H9 (cell line): ENCODE measurements at regions not wholly inside any gene's neighbourhood (a gene's known extent, or its start where the extent isn't known, plus 50 kb on each side); places are given as distances from the start of the nearest gene placed in this dataset.
"Not testable (repeated sequence)": the region's sequence is repeated elsewhere in the genome, so short reads cannot be mapped to it uniquely, and the experiment has no call there.

ENCODE experiments used
- DNase-seq: peaks from one replicate; pipeline ENCODE4 v3.0.0-alpha.2; 2017
- H2AFZ ChIP-seq: one replicate; pipeline ENCODE4 v1.6.1; 2013; ENCODE audit warnings: mild to moderate bottlenecking, low read length, control low read depth, moderate library complexity
- H2AK5ac ChIP-seq: 2 replicates; pipeline ENCODE4 v1.6.1; 2013; ENCODE audit warnings: low read length, control low read depth, mixed read lengths; ENCODE audit not compliant: insufficient read length
- H2BK120ac ChIP-seq: one replicate; pipeline ENCODE4 v1.6.1; 2013; ENCODE audit warnings: low read depth, mild to moderate bottlenecking, low read length, control low read depth, inconsistent platforms; ENCODE audit not compliant: poor library complexity, severe bottlenecking
- H2BK12ac ChIP-seq: 2 replicates; pipeline ENCODE4 v1.6.1; 2013; ENCODE audit warnings: low read length, control low read depth, mixed read lengths, low read depth; ENCODE audit not compliant: insufficient read length
- H2BK15ac ChIP-seq: 2 replicates; pipeline ENCODE4 v1.6.1; 2013; ENCODE audit warnings: low read depth, low read length, control low read depth
- H2BK20ac ChIP-seq: one replicate; pipeline ENCODE4 v1.6.1; 2013; ENCODE audit warnings: low read depth, mild to moderate bottlenecking, low read length, control low read depth, inconsistent platforms; ENCODE audit not compliant: poor library complexity, severe bottlenecking
- H2BK5ac ChIP-seq: 2 replicates; pipeline ENCODE4 v1.6.1; 2013; ENCODE audit warnings: low read length, control low read depth, mixed read lengths; ENCODE audit not compliant: insufficient read length
- H3K14ac ChIP-seq: 2 replicates; pipeline ENCODE4 v1.6.1; 2013; ENCODE audit warnings: low read length, control low read depth; ENCODE audit not compliant: insufficient read depth
- H3K18ac ChIP-seq: 2 replicates; pipeline ENCODE4 v1.6.1; 2013; ENCODE audit warnings: low read depth, mild to moderate bottlenecking, mixed read lengths, low read length, control low read depth; ENCODE audit not compliant: insufficient read length
- H3K23ac ChIP-seq: 2 replicates; pipeline ENCODE4 v1.6.1; 2013; ENCODE audit warnings: low read length, control low read depth, mixed read lengths, low read depth; ENCODE audit not compliant: insufficient read length
- H3K23me2 ChIP-seq: 2 replicates; pipeline ENCODE4 v1.6.1; 2013; ENCODE audit warnings: low read depth, mild to moderate bottlenecking, mixed read lengths, low read length, control low read depth; ENCODE audit not compliant: insufficient read length, poor library complexity, severe bottlenecking
- H3K27ac ChIP-seq: 2 replicates; pipeline ENCODE4 v1.5.1; 2013; ENCODE audit warnings: low read length, control low read depth, mixed read lengths, low read depth; ENCODE audit not compliant: insufficient read length
- H3K27me3 ChIP-seq: 2 replicates; pipeline ENCODE4 v1.6.1; 2013; ENCODE audit warnings: low read length, control low read depth, inconsistent platforms; ENCODE audit not compliant: insufficient read depth
- H3K4ac ChIP-seq: 2 replicates; pipeline ENCODE4 v1.6.1; 2013; ENCODE audit warnings: low read depth, mild to moderate bottlenecking, control low read depth, inconsistent platforms, low read length, moderate library complexity
- H3K4me1 ChIP-seq: 2 replicates; pipeline ENCODE4 v1.6.1; 2013; ENCODE audit warnings: low read length, control low read depth, inconsistent platforms; ENCODE audit not compliant: insufficient read depth
- H3K4me2 ChIP-seq: 2 replicates; pipeline ENCODE4 v1.6.1; 2013; ENCODE audit warnings: low read length, control low read depth, mixed read lengths; ENCODE audit not compliant: insufficient read length, insufficient read depth
- H3K56ac ChIP-seq: 2 replicates; pipeline ENCODE4 v1.6.1; 2013; ENCODE audit warnings: low read depth, mild to moderate bottlenecking, mixed read lengths, low read length, control low read depth; ENCODE audit not compliant: insufficient read length
- H3K79me1 ChIP-seq: 2 replicates; pipeline ENCODE4 v1.6.1; 2013; ENCODE audit warnings: low read depth, mild to moderate bottlenecking, moderate library complexity, low read length, control low read depth, inconsistent platforms; ENCODE audit not compliant: insufficient read depth, poor library complexity, severe bottlenecking
- H3K79me2 ChIP-seq: 2 replicates; pipeline ENCODE4 v1.6.1; 2013; ENCODE audit warnings: low read length, control low read depth, inconsistent platforms; ENCODE audit not compliant: insufficient read depth
- H3K9ac ChIP-seq: 2 replicates; pipeline ENCODE4 v1.6.1; 2013; ENCODE audit warnings: low read length, control low read depth, mixed read lengths; ENCODE audit not compliant: insufficient read length; ENCODE audit errors: extremely low read depth
- H3K9me3 ChIP-seq: one replicate; pipeline ENCODE4 v1.6.1; 2013; ENCODE audit warnings: low read depth, low read length, inconsistent platforms; ENCODE audit not compliant: control insufficient read depth
- H3T11ph ChIP-seq: one replicate; pipeline ENCODE4 v1.6.1; 2013; ENCODE audit warnings: mild to moderate bottlenecking, low read length, control low read depth, inconsistent platforms
- H4K20me1 ChIP-seq: one replicate; pipeline ENCODE4 v1.6.1; 2013; ENCODE audit not compliant: control insufficient read depth, insufficient read length, insufficient read depth
- H4K5ac ChIP-seq: 2 replicates; pipeline ENCODE4 v1.6.1; 2013; ENCODE audit warnings: low read depth, mild to moderate bottlenecking, mixed read lengths, low read length, control low read depth; ENCODE audit not compliant: insufficient read length
- H4K8ac ChIP-seq: replicated peaks from 2 replicates; pipeline ENCODE4 v1.6.1; 2013; ENCODE audit warnings: low read length, control low read depth, mixed read lengths, low read depth; ENCODE audit not compliant: insufficient read length
- H4K91ac ChIP-seq: 2 replicates; pipeline ENCODE4 v1.6.1; 2013; ENCODE audit warnings: low read depth, mild to moderate bottlenecking, moderate library complexity, mixed read lengths, low read length, control low read depth; ENCODE audit not compliant: insufficient read length
- H3K27ac Mint-ChIP-seq, 3 experiments: 2 replicates in 2 of 3; 3 replicates in 1 of 3; pipeline ENCODE4 v1.8.0; 2020 to 2021; ENCODE audit warnings: mixed read lengths in 3 of 3, mild to moderate bottlenecking in 1 of 3, moderate library complexity in 1 of 3
- H3K27me3 Mint-ChIP-seq: 2 replicates; pipeline ENCODE4 v1.8.0; 2021; ENCODE audit warnings: low read depth, mild to moderate bottlenecking, moderate library complexity, mixed read lengths
- H3K36me3 Mint-ChIP-seq, 3 experiments: 2 replicates in 2 of 3; 3 replicates in 1 of 3; pipeline ENCODE4 v1.8.0; 2020 to 2021; ENCODE audit warnings: low read depth in 3 of 3, mixed read lengths in 3 of 3; ENCODE audit not compliant: insufficient read depth in 1 of 3
- H3K4me1 Mint-ChIP-seq, 2 experiments: 2 replicates each; pipeline ENCODE4 v1.8.0; 2020; ENCODE audit warnings: mixed read lengths in 2 of 2
- H3K4me3 Mint-ChIP-seq, 2 experiments: 2 replicates in 1 of 2; 3 replicates in 1 of 2; pipeline ENCODE4 v1.8.0; 2020 to 2021; ENCODE audit warnings: mild to moderate bottlenecking in 2 of 2, mixed read lengths in 2 of 2, moderate library complexity in 1 of 2
- H3K9me3 Mint-ChIP-seq, 2 experiments: 2 replicates in 1 of 2; 3 replicates in 1 of 2; pipeline ENCODE4 v1.8.0; 2020; ENCODE audit warnings: mild to moderate bottlenecking in 2 of 2, mixed read lengths in 2 of 2, moderate library complexity in 1 of 2
- WGBS: extraction: QIAGEN DNeasy Blood & Tissue Kit; methylation state at CpG from one replicate; pipeline ENCODE4 v1.1.7; 2013; ENCODE audit warnings: missing lambda C conversion rate, low lambda C conversion rate, mixed read lengths; ENCODE audit not compliant: insufficient read length; ENCODE audit errors: extremely low coverage; 5-methylcytosine and 5-hydroxymethylcytosine counted together

- H3K27ac Mint-ChIP-seq, H3K9me3 ChIP-seq, H3K27me3 Mint-ChIP-seq, H2AFZ ChIP-seq, H3K23ac ChIP-seq, H3K9me3 Mint-ChIP-seq, H3K79me2 ChIP-seq, H3K9ac ChIP-seq, H4K20me1 ChIP-seq, DNase-seq, H3K27me3 ChIP-seq, H4K5ac ChIP-seq, H2BK5ac ChIP-seq, H3K56ac ChIP-seq, H3K14ac ChIP-seq, H4K8ac ChIP-seq, H3K18ac ChIP-seq, H2BK20ac ChIP-seq, H2AK5ac ChIP-seq, H3K23me2 ChIP-seq, H2BK120ac ChIP-seq, H2BK15ac ChIP-seq, H3K27ac ChIP-seq, H3K79me1 ChIP-seq, H3K4ac ChIP-seq, H4K91ac ChIP-seq, H3K4me2 ChIP-seq, H3K36me3 Mint-ChIP-seq, H3K4me1 Mint-ChIP-seq, H3K4me1 ChIP-seq, H3K4me3 Mint-ChIP-seq, H2BK12ac ChIP-seq, H3T11ph ChIP-seq: not testable (repeated sequence)
- WGBS: no CpG with 5 or more reads among the region's 3 CpGs
These were observed 120.3 kb upstream of the FAM240B start for GRCh38 chr9:38840213-38840612.

- not testable (repeated sequence) for H2BK12ac ChIP-seq, H3T11ph ChIP-seq, H2AK5ac ChIP-seq
These were observed 113.8 kb upstream of the FAM240B start for GRCh38 chr9:38833706-38834105.

More at GRCh38 chr9:38833706-38834105, 113.8 kb upstream of the FAM240B start:
- not testable (repeated sequence) for H3K18ac ChIP-seq, H2BK5ac ChIP-seq, H4K5ac ChIP-seq, H3K27me3 Mint-ChIP-seq, H3K4me2 ChIP-seq, H2BK120ac ChIP-seq, DNase-seq, H3K27ac Mint-ChIP-seq, H3K4me1 Mint-ChIP-seq, H3K79me2 ChIP-seq, H3K4me3 Mint-ChIP-seq, H4K91ac ChIP-seq, H2BK15ac ChIP-seq, H3K4me1 ChIP-seq, H3K4ac ChIP-seq, H4K8ac ChIP-seq, H2BK20ac ChIP-seq, H3K23ac ChIP-seq, H3K23me2 ChIP-seq, H3K14ac ChIP-seq, H3K9me3 Mint-ChIP-seq, H3K9ac ChIP-seq, H3K79me1 ChIP-seq, H2AFZ ChIP-seq, H3K27me3 ChIP-seq, H4K20me1 ChIP-seq, H3K36me3 Mint-ChIP-seq, H3K27ac ChIP-seq, H3K9me3 ChIP-seq, H3K56ac ChIP-seq
- WGBS: no CpG with 5 or more reads among the region's 3 CpGs
